Fibroblast of lung (primary cell): ENCODE measurements at regions not wholly inside any gene's neighbourhood (a gene's known extent, or its start where the extent isn't known, plus 50 kb on each side); places are given as distances from the start of the nearest gene placed in this dataset.

Experiments used
- CTCF ChIP-seq, 2 donors: IDR thresholded peaks in 1 of 2; conservative IDR thresholded peaks in 1 of 2; 1 replicate in 1 of 2; 2 replicates in 1 of 2; pipeline ENCODE4 v1.5.1; 2011 to 2012; ENCODE audit warnings: low read length in 2 of 2, control low read depth in 1 of 2, inconsistent platforms in 1 of 2, low read depth in 1 of 2, mild to moderate bottlenecking in 1 of 2
- EZH2 ChIP-seq: IDR thresholded peaks from 2 replicates; pipeline ENCODE4 v1.5.1; 2012; ENCODE audit warnings: low read length, control low read depth, mild to moderate bottlenecking; ENCODE audit errors: missing control alignments

- no peak for TF ChIP-seq CTCF (conservative IDR thresholded peaks at IDR 0.05 in 1 of 2, IDR thresholded peaks at IDR 0.05 in 1 of 2; ENCODE audit: low read depth in 1 of 2, low read length in 2 of 2)
- no peak for TF ChIP-seq EZH2
Observed at GRCh38 chr14:89088530-89088929, 264.1 kb downstream of the TTC8 start.
